ENCODE measurements at regions not wholly inside any gene's neighbourhood (a gene's known extent, or its start where the extent isn't known, plus 50 kb on each side); places are given as distances from the start of the nearest gene placed in this dataset.

DNA sequence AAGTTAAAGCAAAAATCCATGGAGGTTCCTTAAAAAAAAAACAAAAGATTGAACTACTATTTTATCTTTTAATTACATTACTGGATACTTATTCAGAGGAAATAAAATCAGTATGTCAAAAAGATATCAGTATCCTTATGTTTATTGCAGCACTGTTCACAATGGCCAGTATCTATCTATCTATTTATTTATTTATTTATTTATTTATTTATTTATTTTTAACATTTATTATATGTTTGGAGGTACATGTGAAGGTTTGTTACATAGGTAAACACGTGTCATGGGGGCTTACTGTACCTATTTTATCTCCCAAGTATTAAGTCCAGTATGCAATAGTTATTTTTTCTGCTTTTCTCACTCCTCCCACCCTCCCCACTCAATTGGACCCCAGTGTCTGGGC, 881.1 kb upstream of the POU3F4 start:
- no peaks in the 10 kb centered on the region for H3K4me1 ChIP-seq (ENCODE audit: control insufficient read depth in 3 of 3, insufficient read depth in 2 of 3, low read depth in 1 of 3, low read length in 2 of 3)
- FAIRE-seq (no peak), DNase-seq (no peak)
- 4 to 28% (median 5%) methylated on average over 1 of the region's 1 CpG for WGBS, 3 donors
- H3K4me3 ChIP-seq (ENCODE audit: low read depth in 1 of 3, low read length in 3 of 3), result no peak overlapping the region
- no peak overlapping the region for H3K27ac ChIP-seq (ENCODE audit: low read depth in 1 of 3, low read length in 2 of 3)
- H3K9me3 ChIP-seq (ENCODE audit: control insufficient read depth in 2 of 2, insufficient read depth in 1 of 2, low read depth in 1 of 2, low read length in 1 of 2), result no peaks in the 10 kb centered on the region
- no peaks in the 10 kb centered on the region for H3K36me3 ChIP-seq (ENCODE audit: control insufficient read depth in 3 of 3, insufficient read depth in 2 of 3, low read depth in 1 of 3, low read length in 3 of 3)
- H3K27me3 ChIP-seq (ENCODE audit: control insufficient read depth in 3 of 3, insufficient read depth in 3 of 3, low read length in 3 of 3), result no peaks in the 10 kb centered on the region

DNA sequence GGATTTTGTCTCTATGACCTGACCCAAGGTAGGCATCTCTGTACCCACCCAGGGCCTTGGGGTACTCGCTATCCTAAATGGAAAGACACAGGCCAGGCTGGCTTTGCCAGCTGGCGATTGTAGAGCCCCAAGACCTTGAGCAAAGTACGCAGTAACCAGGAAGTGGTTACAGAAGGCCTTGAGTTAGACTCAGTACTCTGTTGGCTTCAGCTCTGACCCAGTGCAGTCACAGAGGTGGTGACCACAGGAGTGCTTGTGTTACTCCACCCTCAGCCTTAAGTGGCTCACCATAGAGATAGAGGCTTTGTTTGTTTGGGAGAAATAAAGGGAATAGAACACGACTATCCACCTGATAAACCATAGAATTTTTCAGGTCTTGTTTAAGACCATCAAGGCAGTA, 880.5 kb upstream of the POU3F4 start:
- no peaks in the 10 kb centered on the region for H3K36me3 ChIP-seq (ENCODE audit: control insufficient read depth in 3 of 3, insufficient read depth in 2 of 3, low read depth in 1 of 3, low read length in 3 of 3)
- no peak for DNase-seq
- WGBS, 3 donors, result 48 to 74% (median 51%) methylated on average over 4 of the region's 4 CpGs
- no peak for FAIRE-seq
- H3K27me3 ChIP-seq (ENCODE audit: control insufficient read depth in 3 of 3, insufficient read depth in 3 of 3, low read length in 3 of 3), result no peaks in the 10 kb centered on the region
- no peak overlapping the region for H3K4me3 ChIP-seq (ENCODE audit: low read depth in 1 of 3, low read length in 3 of 3)
- H3K4me1 ChIP-seq (ENCODE audit: control insufficient read depth in 3 of 3, insufficient read depth in 2 of 3, low read depth in 1 of 3, low read length in 2 of 3), result no peaks in the 10 kb centered on the region
- no peaks in the 10 kb centered on the region for H3K9me3 ChIP-seq (ENCODE audit: control insufficient read depth in 2 of 2, insufficient read depth in 1 of 2, low read depth in 1 of 2, low read length in 1 of 2)
- no peak overlapping the region for H3K27ac ChIP-seq (ENCODE audit: low read depth in 1 of 3, low read length in 2 of 3)

DNA sequence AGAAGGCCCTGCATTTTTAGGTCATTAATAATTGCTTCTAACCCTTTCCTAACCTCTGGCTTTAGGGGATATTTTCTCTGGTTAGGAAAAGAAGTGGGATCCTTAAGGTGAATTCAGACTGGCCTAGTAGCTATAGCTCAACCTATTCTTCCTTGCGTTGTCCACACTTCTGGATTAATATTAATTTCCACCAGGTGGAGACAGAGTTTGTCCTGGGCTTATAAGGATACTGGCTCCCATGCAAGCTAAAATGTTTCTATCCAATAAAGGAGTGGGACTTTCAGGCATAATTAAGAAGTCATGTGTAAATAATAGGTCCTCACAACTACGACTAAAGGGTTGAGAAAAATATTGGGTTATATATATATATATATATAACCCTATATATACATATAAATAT, 860.0 kb upstream of the POU3F4 start:
- H3K36me3 ChIP-seq (ENCODE audit: control insufficient read depth in 3 of 3, insufficient read depth in 2 of 3, low read depth in 1 of 3, low read length in 3 of 3), result no peaks in the 10 kb centered on the region
- H3K4me1 ChIP-seq (ENCODE audit: control insufficient read depth in 3 of 3, insufficient read depth in 2 of 3, low read depth in 1 of 3, low read length in 2 of 3), result no peaks in the 10 kb centered on the region
- H3K9me3 ChIP-seq (ENCODE audit: control insufficient read depth in 2 of 2, insufficient read depth in 1 of 2, low read depth in 1 of 2, low read length in 1 of 2), result peaks cover 0 to 2% of the 10 kb centered on the region in 2 donors
- WGBS, 3 donors, result 85 to 88% (median 87%) methylated on average over 2 of the region's 2 CpGs
- H3K27me3 ChIP-seq (ENCODE audit: control insufficient read depth in 3 of 3, insufficient read depth in 3 of 3, low read length in 3 of 3), result no peaks in the 10 kb centered on the region
- H3K4me3 ChIP-seq (ENCODE audit: low read depth in 1 of 3, low read length in 3 of 3), result no peak overlapping the region
- H3K27ac ChIP-seq (ENCODE audit: low read depth in 1 of 3, low read length in 2 of 3), result no peak overlapping the region
- DNase-seq (no peak), FAIRE-seq (no peak)

DNA sequence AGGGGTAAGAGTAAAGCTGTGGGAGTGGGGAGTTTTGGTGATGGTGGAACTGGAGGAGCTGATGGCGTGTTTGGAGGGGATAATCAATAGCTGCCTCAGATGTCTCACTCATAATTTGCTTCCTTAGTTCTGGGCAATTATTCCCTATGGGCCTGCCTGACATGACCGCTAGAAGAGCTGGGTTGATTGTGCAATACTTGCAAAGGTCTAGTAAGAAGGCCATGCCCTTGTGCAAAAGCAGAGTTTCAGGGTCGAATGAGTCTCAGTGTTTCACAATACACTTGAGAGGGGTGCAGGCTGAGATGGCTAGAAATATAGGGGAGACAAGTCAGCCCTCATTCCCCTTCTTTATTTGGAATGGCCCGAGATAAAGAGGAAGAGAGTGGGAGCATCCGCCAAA, 858.4 kb upstream of the POU3F4 start:
- Histone ChIP-seq H3K4me1 (ENCODE audit: control insufficient read depth in 3 of 3, insufficient read depth in 2 of 3, low read depth in 1 of 3, low read length in 2 of 3) (no peaks in the 10 kb centered on the region), H3K36me3 (ENCODE audit: control insufficient read depth in 3 of 3, insufficient read depth in 2 of 3, low read depth in 1 of 3, low read length in 3 of 3) (no peaks in the 10 kb centered on the region), H3K27me3 (ENCODE audit: control insufficient read depth in 3 of 3, insufficient read depth in 3 of 3, low read length in 3 of 3) (no peaks in the 10 kb centered on the region), H3K27ac (ENCODE audit: low read depth in 1 of 3, low read length in 2 of 3) (no peak overlapping the region), H3K4me3 (ENCODE audit: low read depth in 1 of 3, low read length in 3 of 3) (no peak overlapping the region), H3K9me3 (ENCODE audit: control insufficient read depth in 2 of 2, insufficient read depth in 1 of 2, low read depth in 1 of 2, low read length in 1 of 2) (no peaks in the 10 kb centered on the region)
- FAIRE-seq (no peak), DNase-seq (no peak)
- WGBS, 3 donors, result 74 to 93% (median 85%) methylated on average over 5 of the region's 5 CpGs

DNA sequence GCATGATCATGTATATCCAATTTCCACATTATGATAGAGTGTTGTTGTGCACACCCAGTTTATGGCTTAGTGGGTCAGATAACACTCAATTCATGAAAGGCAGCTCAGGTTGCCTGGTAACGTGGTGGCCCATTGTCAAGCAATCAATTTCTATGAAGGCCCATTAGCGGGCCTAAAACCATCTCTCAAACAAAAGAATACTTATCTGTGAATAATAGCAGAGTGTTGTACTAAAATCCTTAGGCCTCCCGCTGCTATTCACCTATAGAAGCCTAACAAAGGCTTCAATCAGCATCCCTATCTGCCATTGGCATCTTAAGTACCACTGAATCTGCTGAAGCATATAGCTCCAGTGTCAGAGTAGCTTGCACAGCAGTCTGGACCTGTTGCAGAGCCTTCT, 849.6 kb upstream of the POU3F4 start:
- WGBS, 3 donors, result 31 to 47% (median 33%) methylated on average over 3 of the region's 3 CpGs
- DNase-seq (no peak), FAIRE-seq (no peak)
- no peaks in the 10 kb centered on the region for H3K27me3 ChIP-seq (ENCODE audit: control insufficient read depth in 3 of 3, insufficient read depth in 3 of 3, low read length in 3 of 3)
- H3K27ac ChIP-seq (ENCODE audit: low read depth in 1 of 3, low read length in 2 of 3), result no peak overlapping the region
- H3K9me3 ChIP-seq (ENCODE audit: control insufficient read depth in 2 of 2, insufficient read depth in 1 of 2, low read depth in 1 of 2, low read length in 1 of 2), result no peaks in the 10 kb centered on the region
- no peak overlapping the region for H3K4me3 ChIP-seq (ENCODE audit: low read depth in 1 of 3, low read length in 3 of 3)
- no peaks in the 10 kb centered on the region for H3K4me1 ChIP-seq (ENCODE audit: control insufficient read depth in 3 of 3, insufficient read depth in 2 of 3, low read depth in 1 of 3, low read length in 2 of 3)
- H3K36me3 ChIP-seq (ENCODE audit: control insufficient read depth in 3 of 3, insufficient read depth in 2 of 3, low read depth in 1 of 3, low read length in 3 of 3), result no peaks in the 10 kb centered on the region

DNA sequence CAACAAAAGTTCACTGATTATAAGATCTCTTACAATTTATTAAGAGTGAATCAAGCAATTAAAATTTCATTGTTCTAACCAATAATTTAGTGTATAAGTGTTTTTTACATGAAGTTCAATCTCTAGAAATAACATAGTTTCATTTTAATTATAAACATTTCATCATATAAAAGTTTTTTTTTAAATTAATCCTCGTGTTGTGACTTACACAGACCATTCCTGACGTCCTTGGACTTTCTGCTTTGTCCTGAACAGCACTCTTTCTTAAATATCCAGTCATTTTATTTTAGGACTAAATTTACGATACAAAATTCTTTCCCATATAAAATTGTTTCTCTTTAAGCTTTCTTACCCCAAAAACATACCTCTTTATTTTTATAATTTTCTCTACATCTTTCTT, 841.7 kb upstream of the POU3F4 start:
- FAIRE-seq, result no peak
- H3K27me3 ChIP-seq (ENCODE audit: control insufficient read depth in 3 of 3, insufficient read depth in 3 of 3, low read length in 3 of 3), result no peaks in the 10 kb centered on the region

DNA sequence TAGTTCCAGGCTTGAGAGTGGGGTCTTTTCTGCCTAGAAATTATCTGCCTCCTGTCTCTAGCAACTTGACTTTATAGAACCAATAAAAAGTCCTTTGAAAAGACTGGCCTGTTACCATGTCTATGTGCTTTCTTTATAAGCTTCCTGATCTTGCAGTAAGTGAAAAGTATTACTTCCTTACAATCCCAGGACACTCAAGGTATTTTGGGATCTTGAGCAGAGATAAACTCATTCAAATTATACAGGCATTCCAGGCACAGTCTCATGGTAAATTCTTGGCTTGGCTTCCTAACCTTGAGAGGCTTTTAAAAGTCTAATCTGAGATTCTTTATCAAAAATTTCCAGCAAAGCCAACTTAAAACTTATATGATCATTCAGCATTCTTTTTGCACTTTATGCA, 833.0 kb upstream of the POU3F4 start:
- H3K9me3 ChIP-seq (ENCODE audit: control insufficient read depth in 2 of 2, insufficient read depth in 1 of 2, low read depth in 1 of 2, low read length in 1 of 2), result peaks cover 0 to 2% of the 10 kb centered on the region in 2 donors
- no peak for FAIRE-seq
- no peak for DNase-seq
- no peaks in the 10 kb centered on the region for H3K27me3 ChIP-seq (ENCODE audit: control insufficient read depth in 3 of 3, insufficient read depth in 3 of 3, low read length in 3 of 3)
- no peak overlapping the region for H3K27ac ChIP-seq (ENCODE audit: low read depth in 1 of 3, low read length in 2 of 3)
- H3K4me1 ChIP-seq (ENCODE audit: control insufficient read depth in 3 of 3, insufficient read depth in 2 of 3, low read depth in 1 of 3, low read length in 2 of 3), result no peaks in the 10 kb centered on the region
- no peak overlapping the region for H3K4me3 ChIP-seq (ENCODE audit: low read depth in 1 of 3, low read length in 3 of 3)
- H3K36me3 ChIP-seq (ENCODE audit: control insufficient read depth in 3 of 3, insufficient read depth in 2 of 3, low read depth in 1 of 3, low read length in 3 of 3), result no peaks in the 10 kb centered on the region

More for the DNA sequence above, 841.7 kb upstream of the POU3F4 start:
- H3K27ac ChIP-seq (ENCODE audit: low read depth in 1 of 3, low read length in 2 of 3), result no peak overlapping the region
- DNase-seq, result no peak
- no peaks in the 10 kb centered on the region for H3K4me1 ChIP-seq (ENCODE audit: control insufficient read depth in 3 of 3, insufficient read depth in 2 of 3, low read depth in 1 of 3, low read length in 2 of 3)
- H3K36me3 ChIP-seq (ENCODE audit: control insufficient read depth in 3 of 3, insufficient read depth in 2 of 3, low read depth in 1 of 3, low read length in 3 of 3), result no peaks in the 10 kb centered on the region
- WGBS, 3 donors, result 35 to 59% (median 35%) methylated on average over 3 of the region's 3 CpGs
- H3K9me3 ChIP-seq (ENCODE audit: control insufficient read depth in 2 of 2, insufficient read depth in 1 of 2, low read depth in 1 of 2, low read length in 1 of 2), result no peaks in the 10 kb centered on the region
- no peak overlapping the region for H3K4me3 ChIP-seq (ENCODE audit: low read depth in 1 of 3, low read length in 3 of 3)

DNA sequence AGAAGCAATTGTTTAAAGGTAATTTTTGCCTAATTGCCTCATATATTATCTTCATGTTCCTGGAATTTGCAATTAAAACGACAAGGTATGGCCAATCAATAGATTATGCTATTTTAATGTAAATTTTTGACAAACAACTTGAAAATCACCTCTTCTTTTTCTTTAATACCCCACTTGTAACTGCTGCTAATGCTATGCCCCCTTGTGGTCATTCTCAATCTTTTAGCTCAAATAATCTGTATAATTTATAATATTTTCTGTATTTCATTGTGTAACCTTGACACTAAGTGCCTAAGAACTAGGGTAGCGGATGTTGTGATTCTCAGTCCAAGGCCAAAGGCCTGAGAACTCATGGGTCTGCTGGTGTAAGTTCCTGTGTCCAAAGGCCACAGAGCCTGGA, 831.7 kb upstream of the POU3F4 start:
- FAIRE-seq (no peak), DNase-seq (peak in 1 of 2 donors; percentile 2)
- Histone ChIP-seq H3K9me3 (ENCODE audit: control insufficient read depth in 2 of 2, insufficient read depth in 1 of 2, low read depth in 1 of 2, low read length in 1 of 2) (peaks cover 0 to 2% of the 10 kb centered on the region in 2 donors), H3K36me3 (ENCODE audit: control insufficient read depth in 3 of 3, insufficient read depth in 2 of 3, low read depth in 1 of 3, low read length in 3 of 3) (no peaks in the 10 kb centered on the region), H3K27ac (ENCODE audit: low read depth in 1 of 3, low read length in 2 of 3) (no peak overlapping the region), H3K4me1 (ENCODE audit: control insufficient read depth in 3 of 3, insufficient read depth in 2 of 3, low read depth in 1 of 3, low read length in 2 of 3) (no peaks in the 10 kb centered on the region), H3K4me3 (ENCODE audit: low read depth in 1 of 3, low read length in 3 of 3) (no peak overlapping the region), H3K27me3 (ENCODE audit: control insufficient read depth in 3 of 3, insufficient read depth in 3 of 3, low read length in 3 of 3) (no peaks in the 10 kb centered on the region)
- WGBS, 3 donors, result 35 to 58% (median 38%) methylated on average over 2 of the region's 2 CpGs

DNA sequence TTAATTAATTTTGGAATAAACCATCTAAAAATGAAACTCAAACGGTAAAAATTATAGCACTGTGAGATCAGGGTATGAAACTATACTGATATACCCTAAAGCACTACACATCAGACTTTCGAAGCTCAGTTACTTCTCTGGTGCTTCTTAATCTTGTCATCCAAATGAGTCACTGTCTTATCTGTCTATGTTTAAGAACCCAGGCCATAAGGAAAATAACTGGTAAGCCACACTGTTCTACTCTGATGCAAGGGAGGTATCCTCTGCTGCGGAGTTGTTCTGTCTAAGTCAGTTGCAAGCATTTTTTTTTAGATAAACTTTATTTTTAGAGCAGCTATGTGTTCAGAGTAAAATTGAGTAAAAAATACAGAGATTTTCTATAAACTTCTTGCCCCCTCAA, 830.8 kb upstream of the POU3F4 start:
- H3K4me1 ChIP-seq (ENCODE audit: control insufficient read depth in 3 of 3, insufficient read depth in 2 of 3, low read depth in 1 of 3, low read length in 2 of 3), result no peaks in the 10 kb centered on the region
- H3K27ac ChIP-seq (ENCODE audit: low read depth in 1 of 3, low read length in 2 of 3), result no peak overlapping the region
- no peaks in the 10 kb centered on the region for H3K27me3 ChIP-seq (ENCODE audit: control insufficient read depth in 3 of 3, insufficient read depth in 3 of 3, low read length in 3 of 3)
- no peak overlapping the region for H3K4me3 ChIP-seq (ENCODE audit: low read depth in 1 of 3, low read length in 3 of 3)
- DNase-seq, result no peak
- H3K9me3 ChIP-seq (ENCODE audit: control insufficient read depth in 2 of 2, insufficient read depth in 1 of 2, low read depth in 1 of 2, low read length in 1 of 2), result peaks cover 0 to 2% of the 10 kb centered on the region in 2 donors
- WGBS, 3 donors, result 61 to 78% (median 69%) methylated on average over 3 of the region's 3 CpGs
- FAIRE-seq, result no peak
- H3K36me3 ChIP-seq (ENCODE audit: control insufficient read depth in 3 of 3, insufficient read depth in 2 of 3, low read depth in 1 of 3, low read length in 3 of 3), result no peaks in the 10 kb centered on the region

Data from small intestine (tissue), 7 donors.